ENCODE measurements at regions not wholly inside any gene's neighbourhood (a gene's known extent, or its start where the extent isn't known, plus 50 kb on each side); places are given as distances from the start of the nearest gene placed in this dataset.
"Not testable (repeated sequence)": the region's sequence is repeated elsewhere in the genome, so short reads cannot be mapped to it uniquely, and the experiment has no call there.

DNA sequence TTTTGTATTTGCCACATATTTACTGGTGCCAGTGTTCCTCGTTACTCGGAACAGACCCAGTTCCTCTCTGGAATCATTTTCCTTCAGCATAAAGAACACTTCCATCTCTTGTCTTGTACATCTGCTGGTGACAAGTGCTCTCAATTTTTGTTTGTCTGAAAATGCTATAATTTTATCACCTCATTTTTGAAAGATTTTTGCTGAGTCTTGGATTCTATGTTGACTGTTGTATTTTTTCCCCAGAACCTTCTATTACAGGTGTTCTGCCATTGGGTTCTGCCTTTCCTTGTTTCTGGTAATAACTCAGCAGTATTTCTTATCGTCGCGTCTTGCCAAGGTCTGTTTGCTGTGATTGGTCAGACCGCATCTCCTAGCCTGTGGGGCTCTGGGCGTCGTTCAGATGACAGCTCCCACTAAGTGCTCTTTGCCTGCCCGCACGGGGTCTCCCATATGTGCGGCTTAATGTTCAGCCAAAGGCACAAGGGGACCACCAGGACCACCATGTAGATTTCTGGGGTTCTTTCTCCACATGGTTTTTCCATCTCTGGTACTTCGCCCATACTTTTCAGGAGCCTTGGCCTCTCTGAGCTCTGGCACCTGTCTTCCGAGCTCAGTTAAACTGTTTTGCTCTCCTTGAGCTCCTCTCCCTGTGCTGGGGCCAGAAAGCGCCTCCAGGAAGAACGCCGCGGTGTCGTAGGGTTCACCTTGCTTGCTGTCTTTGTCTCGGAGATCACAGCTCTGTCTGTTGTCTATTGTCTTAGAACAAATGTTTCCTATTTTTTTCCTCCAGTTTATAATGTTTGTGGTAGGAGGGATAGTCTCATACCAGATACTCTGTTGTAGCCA lies 80.0 kb downstream of the METRNL start:
- no peak for DNase-seq

DNA sequence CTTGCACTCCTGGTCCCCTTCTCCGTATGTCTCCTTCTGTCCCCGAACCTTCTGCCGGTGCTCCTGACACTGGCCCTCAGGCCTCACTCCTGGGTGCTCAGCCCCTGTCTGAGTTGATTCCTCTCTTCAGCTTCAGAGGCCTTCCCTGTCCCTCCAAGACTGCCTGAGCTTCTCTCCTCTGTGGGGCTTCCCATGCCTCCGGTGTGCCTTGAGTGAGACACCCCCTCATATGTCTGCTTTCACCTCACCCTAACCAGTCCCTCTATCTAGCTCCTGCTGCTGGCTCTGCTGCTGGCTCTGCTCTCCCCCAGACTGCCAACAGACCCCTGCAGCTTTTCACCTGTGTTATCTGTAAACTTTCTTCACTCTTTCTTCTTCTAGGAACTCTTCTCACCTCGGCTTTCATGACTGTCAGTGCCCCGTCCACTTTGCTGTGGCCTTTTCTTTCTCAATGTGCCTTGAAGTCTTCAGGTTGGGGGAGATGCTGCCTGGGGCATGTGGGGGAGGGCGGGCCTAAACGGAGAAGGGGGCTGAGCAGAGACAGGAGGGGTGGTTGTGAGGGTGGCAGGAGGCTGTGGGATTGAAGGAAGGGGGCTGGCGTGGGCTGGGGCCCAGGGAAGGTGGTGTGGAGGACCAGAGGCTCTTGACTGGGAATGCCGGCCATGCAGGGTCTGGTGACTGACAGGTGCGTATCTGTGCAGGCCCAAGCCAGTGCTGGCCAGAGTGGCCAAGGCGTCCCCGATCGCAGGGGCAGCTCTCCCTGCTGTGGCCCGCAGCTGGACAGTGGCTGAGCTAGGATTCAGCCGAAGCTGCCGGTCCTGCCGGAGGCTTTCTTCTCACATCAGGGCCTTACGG lies 81.3 kb downstream of the METRNL start:
- DNase-seq: no peak

DNA sequence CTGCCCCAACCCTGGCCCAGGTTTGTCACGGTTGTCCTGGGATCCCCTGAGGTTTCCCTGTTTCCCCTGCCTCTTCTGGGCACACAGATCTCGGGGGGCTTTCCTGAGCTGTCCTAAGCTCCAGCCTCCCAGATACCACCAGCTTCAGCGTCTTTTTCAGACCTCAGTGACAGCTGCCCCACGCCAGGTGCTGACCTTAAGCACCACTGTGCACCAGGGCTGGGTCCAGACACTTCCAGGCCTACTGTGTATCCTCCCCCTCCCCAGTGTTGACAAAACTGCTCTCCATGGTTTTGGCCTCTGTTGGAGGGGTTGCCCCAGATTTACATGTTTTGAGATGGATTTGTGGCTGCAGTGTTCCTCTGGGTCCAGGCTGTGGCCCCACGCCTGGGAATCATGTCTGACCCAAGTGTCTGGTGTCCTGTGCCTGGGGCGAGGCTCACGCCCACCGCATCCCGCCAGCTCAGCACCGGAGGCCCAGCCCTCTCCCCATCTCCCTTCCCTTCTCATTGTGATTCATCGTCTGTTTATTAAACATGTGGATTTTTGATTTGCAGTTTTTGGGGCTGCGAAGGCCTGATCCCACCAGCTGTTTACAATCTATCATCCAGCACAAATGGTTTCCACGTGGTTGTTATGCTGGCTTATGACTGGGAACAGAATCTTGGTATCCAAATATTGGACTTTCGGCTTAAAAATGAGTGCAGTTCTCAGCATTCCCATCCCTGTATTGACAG lies 82.1 kb downstream of the METRNL start:
- no peak for DNase-seq

DNA sequence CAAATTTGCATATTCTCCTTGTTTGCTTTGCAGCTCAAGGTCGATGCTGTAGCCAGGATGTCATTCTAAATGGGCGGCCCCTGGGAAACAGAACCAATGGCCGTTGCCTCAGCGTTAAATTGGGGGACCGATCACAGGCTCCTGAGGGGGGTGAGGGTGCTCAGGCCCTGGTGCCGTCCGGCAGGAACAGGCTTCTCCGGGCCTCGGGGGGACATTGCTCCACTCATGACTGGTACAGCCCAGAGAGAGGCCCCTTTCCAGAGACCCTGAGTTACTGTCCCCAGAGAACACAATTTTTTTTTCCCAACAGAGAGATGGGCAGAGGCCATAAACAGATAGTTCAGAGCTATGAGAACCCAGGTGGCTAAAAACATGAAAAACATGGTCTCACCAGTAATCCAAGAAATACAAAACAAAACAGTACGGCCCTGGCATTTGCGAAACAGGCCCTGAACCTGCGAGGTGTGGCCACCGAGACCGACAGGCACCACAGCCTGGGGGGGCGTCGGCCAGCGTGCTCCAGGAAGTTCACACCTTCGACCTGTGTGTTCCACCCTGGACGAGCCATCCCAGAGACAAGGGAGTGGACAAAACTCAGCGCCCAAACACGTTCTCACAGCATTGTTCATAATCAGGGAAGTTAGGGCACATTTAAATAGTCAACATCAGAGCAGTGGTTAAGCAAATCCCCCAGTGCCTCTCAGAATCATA lies 82.8 kb downstream of the METRNL start:
- no peak for DNase-seq

DNA sequence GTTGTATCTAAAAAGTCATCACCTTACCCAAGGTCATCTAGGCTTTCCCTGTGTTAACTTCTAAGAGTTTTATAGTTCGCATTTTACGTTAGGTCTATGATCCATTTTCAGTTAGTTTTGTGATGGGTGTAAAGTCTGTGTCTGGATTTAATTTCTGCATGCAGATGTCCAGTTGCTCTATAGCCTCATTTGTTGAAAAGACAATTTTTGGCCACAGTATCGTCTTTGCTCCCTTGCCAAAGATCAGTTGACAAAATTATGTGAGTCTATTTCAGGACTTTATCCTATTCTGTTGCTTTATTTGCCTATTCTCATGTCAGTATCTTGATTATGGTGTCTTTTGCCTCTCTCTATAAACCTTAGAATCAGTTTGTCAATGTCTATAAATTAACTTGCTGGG lies 85.1 kb downstream of the METRNL start:
- no peak for DNase-seq

DNA sequence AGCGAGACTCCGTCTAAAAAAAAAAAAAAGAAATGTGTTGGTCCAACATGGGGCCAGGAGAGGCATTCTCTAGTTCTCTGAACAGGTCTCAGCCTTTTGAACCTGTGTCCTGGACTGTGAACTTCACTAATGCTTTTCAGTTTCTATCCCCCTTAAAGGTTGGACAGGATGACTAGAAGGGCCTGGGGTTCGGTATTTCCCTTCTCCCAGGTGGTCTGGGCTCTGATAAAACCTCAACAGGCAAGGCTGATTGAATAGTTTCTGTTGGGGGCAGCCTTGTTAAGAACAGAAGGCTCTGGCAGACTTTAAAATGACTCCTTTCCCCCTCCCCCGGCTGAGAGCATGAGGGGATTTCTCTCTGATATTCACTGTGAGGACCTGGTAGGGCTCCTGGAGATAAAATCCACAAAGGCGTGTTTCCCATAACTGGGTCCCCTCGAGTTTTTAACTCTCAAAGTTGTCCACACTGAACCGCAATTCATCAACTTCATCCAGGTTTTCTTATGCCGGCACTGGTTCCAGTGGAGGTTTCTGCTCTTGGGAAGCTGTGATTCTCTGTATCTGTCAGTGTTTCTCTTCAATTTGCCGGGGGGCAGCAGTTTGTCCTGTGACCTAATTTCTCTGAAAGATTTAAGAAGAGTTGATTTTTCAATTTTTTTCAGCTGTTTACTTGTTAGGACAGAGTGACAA lies 91.3 kb downstream of the METRNL start:
- DNase-seq: no peak

DNA sequence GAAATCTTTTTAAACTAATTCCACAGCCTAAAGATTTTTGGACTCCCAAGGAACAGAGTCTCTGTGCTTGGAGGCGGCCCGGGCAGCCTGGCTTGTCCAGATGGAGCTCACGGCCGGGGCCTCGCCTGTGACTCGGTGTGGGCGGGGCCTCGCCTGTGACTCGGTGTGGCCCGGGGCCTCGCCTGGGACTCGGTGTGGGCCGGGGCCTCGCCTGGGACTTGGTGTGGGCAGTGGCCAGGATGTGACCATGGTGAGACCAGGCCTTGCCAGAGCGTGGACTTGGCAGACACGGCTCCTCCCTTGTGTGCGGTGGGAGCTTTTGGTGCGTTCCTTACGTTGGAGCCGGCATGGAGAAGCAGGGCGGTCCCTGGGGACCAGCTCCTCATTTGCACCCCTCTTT lies 92.3 kb downstream of the METRNL start:
- DNase-seq: no peak

DNA sequence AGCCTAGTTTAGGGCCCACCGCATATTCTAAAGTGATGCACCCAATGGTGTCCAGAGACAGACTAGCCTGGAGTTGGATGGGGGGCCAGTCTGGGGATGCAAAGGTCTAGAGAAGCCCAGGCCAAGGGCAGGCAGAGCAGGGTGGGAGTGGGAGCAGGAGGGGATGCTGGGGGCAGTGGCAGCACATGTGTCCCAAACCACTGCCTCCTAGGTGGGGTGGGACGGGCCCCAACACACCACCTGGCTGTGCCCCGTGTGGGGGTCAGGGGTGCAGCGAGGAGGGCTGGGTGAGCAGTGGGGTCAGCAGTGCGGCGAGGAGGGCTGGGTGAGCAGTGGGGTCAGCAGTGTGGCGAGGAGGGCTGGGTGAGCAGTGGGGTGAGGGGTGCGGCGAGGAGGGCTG lies 92.7 kb downstream of the METRNL start:
- not testable (repeated sequence) for DNase-seq

DNA sequence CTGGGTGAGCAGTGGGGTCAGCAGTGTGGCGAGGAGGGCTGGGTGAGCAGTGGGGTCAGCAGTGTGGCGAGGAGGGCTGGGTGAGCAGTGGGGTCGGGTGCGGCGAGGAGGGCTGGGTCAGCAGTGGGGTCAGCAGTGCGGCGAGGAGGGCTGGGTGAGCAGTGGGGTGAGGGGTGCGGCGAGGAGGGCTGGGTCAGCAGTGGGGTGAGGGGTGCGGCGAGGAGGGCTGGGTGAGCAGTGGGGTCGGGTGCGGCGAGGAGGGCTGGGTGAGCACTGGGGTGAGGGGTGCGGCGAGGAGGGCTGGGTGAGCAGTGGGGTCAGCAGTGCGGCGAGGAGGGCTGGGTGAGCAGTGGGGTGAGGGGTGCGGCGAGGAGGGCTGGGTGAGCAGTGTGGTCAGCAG lies 93.2 kb downstream of the METRNL start:
- DNase-seq: not testable (repeated sequence)

DNA sequence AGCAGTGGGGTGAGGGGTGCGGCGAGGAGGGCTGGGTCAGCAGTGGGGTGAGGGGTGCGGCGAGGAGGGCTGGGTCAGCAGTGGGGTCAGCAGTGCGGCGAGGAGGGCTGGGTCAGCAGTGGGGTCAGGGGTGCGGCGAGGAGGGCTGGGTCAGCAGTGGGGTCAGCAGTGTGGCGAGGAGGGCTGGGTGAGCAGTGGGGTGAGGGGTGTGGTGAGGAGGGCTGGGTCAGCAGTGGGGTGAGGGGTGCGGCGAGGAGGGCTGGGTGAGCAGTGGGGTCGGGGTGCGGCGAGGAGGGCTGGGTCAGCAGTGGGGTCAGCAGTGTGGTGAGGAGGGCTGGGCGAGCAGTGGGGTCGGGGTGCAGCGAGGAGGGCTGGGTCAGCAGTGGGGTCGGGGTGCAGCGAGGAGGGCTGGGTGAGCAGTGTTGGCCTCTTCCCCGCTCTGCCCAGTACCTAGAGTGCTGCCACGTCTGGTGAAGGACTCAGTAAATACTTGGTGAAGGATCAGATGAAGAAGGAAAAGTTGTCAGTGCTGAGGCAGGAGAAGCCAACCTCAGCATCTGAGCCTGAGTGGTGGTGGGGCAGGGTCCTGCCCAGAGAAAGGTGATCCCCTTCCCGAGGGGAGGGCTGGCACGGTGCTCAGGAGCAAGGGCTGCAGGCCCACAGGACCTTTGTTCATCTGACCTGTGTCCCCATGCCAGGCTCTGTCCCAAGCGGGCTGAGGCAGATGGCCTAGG lies 93.9 kb downstream of the METRNL start:
- DNase-seq: not testable (repeated sequence)

DNA sequence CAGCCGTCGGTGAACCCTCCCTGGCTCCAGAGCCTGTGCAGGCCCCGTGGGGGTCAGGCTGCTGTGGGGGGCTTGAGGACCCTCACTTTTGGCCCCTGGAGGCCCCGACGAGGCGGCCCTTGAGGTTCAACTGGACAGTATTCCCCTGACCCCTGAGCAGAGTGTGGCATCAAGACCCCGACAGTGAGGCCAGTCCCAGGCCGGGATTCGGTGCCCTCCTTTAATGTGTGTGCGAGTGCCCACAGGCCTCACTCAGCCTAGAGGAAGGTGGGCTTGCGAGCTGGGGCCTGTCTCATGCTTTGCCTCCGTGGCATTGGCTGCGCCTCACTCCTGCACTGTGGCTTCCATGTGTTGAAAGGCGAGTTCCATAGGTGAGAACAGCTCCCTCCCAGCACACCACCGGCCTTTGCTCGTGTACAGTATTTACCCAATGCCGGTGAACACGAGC lies 94.5 kb downstream of the METRNL start:
- DNase-seq: no peak

DNA sequence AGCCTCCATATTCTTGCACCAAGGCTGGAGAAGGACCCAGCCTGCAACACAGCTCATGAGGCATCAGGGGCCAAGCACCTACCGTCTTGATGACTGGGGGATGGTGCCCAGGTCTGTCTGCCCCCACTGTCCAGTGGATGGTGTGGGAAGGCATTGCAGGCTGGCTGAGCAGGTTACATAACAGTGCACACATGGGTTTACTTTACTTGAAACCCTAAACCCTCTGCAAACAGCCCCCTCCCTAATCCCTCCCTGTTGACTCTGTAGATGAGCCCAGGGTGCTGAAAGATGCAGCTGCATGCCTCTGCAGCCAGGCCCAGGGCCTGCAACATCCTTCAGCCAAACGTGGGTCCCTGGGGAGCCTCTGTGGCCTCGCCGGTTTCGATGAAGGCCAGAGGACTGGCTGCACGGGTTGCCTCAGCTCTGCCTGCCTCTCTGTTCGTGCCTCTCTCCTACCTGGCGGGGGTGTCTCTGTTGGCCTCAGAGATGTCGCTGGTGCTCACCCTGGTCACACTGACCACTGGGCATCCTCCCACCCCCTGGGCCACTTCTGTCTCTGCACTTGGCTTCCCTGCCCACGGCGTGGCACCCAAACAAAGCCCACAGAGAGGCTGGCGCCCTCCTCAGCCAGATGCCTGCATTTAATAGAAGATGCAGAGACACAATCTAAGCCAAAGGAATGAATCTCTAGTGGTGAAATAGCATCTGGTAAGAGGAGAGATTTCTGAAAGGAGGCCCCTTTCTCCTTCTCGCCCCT lies 95.1 kb downstream of the METRNL start:
- no peak for DNase-seq

DNA sequence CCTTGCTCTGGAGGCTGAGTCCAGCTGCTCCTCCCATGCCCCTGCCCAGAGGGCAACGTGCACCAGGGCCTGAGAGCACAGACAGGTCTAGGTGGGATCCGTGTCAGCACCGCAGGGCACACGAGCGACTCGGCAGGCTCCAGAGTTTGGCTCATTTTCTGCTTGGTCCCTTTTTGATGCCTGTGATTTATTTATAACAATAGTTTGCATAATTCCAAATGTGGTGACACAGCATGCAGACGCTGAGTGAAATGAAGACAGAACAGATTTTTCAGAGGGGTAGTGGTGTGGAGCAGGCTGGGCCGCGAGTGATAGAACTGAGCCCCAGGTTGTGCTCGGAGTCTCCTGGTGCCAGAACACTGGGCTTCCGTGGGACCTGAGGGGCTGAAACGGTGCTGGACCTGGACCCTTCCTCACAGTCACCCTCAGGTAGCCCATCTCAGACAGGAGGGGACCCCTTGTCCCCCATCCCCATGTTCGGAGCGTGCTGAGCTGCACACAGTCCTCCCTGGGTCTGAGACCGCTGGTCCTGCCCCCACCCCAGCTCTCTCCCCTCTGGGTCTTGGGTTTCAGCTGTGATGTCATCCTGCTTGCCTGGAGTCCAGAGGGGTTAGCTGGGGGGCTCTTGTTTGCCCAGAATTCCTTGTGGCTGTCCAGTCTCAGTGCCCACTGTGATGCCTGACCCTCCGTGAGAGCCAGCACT lies 95.9 kb downstream of the METRNL start:
- no peak for DNase-seq

DNA sequence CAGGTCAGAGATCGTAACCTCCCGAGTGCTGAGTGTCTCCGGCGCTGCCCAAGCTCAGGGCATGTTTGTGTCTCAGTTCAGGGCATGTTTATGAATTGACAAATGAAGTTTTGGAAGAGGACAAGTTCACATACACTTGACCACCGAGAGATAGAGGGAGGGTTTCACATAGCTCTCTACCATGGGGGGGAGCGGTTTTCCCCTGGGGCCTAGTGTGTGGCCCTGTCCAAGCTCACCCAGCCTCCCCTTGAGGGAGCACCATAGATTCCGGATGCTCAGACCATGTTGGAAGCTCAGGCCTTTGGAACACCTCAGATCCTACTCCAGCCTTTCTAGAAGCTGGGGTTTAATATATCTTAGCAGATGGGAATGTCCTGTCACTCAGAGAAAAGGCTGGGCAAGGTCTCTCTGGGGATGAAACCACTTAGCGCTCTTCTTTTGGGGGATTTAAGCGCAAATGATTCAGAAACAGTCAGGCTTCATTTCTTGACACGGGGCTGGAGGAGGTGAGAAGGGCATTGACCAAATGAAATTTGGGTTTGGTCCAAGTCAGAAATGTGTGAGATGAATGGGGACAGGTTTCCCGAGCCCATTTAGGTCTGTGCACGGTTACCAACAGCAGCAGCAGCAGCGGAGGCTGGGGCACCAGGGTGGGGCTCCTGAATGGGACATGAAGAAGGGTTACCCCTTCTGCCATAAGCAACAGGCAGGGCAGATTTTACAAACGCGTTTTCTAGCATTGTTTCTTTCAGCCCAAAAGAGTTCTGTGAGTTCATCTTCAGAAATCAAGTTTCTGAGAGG lies 96.6 kb downstream of the METRNL start:
- no peak for DNase-seq

DNA sequence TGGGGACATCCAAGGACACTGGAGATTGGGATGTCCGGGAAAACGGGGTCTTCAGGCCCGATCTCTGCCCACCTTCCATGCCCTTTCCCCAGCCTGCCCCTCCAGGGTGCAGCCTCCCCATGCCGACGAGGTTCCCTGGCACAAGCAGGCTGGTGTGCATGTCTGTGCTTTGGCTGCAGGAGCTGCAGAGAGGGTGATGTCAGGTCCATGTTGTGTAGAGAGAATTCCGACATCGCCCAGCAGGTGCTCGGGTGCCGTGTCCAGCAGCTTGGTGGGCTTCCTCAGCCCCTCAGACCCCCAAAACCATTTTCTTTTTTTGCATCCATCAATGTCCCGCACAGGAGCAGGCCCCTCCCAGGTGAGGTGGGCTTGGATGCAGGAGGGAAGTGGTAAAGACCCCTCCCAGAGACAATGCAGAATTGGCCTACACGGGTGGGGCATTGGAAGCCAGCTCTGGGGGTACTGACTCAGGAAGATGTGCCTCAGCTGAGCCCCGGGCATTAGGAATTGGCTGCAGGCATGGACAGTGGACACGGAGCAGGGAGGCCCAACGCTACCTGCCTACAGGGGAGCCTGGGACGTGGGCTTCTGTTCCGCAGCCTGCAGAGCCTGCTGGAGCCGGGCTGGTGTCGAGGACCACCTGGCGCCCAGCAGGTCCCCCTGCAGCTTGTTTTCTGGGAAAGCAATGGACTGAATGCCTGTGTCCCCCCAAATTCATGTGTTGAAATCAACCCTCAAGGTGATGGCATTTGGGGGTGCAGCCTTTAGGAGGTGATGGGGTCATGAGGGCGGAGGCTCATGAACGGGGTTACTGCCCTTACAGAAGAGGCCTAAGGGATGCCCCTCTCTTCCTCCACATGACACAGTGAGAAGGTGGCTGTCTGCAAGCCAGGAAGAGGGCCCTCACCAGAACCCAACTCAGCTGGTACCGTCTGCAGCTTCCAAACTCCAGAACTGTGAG lies 97.5 kb downstream of the METRNL start:
- DNase-seq: no peak

DNA sequence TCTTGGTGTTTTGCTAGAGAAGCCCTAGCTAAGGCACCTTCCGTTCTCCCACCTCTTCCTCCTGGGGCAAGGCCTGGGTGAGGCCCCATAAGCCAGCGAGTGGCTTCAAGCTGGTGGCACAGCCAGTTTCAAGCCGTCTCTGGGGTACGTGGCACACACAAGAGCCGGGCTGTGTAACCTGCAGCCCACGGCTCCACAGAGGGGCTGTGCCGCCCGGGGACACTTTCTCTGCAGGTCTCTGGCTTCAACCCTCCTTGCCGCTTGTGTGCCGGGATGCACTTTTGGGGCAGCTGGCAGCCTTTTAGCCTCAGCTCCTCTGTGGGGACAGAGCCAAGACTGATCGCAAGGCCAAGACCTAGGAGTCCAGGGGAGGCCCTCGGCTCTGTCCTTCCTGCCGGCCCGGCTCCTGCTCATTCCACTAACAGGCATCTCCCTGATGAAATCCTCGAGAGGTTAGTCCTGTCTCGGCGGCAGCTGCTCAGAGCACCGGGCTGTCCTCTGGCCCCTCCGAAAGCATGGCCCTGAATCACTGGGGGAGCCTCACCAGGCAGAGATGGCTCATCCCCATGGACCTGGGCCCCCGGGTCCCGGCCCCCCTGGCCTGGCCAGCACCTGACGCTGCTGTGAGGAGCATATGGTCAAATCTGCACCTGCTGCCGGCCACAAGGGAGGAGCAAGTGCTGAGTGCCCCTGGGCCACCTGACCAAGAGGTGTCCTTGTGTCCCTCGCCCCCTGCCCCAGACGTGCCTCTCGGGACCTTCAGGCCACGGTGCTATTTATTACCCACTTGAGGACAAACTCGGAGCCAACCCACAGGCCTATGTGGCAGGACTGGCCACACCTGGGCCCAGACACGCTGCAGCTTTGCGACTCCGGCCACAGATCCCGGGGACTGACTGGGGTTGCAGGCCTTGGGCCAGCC lies 98.5 kb downstream of the METRNL start:
- no peak for DNase-seq

Measured in effector CD8-positive, alpha-beta T cell (primary cell).